GM18502 (cell line): ENCODE measurements at regions not wholly inside any gene's neighbourhood (a gene's known extent, or its start where the extent isn't known, plus 50 kb on each side); places are given as distances from the start of the nearest gene placed in this dataset.

ENCODE experiments used
- ATAC-seq: cut with Tn5 transposase; IDR thresholded peaks from one replicate; pipeline ENCODE4 v1.9.1; 2021; ENCODE audit warnings: mild to moderate bottlenecking; ENCODE audit not compliant: unreplicated experiment, poor library complexity

- no peak for ATAC-seq
Observed at GRCh38 chr2:15869396-15869795, 71.0 kb upstream of the MYCN start.

- no peak for ATAC-seq
Observed at GRCh38 chr2:15869871-15870270, 70.5 kb upstream of the MYCN start.

- no peak for ATAC-seq
Observed at GRCh38 chr2:15870565-15870964, 69.8 kb upstream of the MYCN start.

GRCh38 chr2:15871239-15871783, 69.0 kb upstream of the MYCN start:
- ATAC-seq, result no peak

GRCh38 chr2:15872854-15873253, 67.5 kb upstream of the MYCN start:
- ATAC-seq, result no peak

- ATAC-seq, result no peak
Observed at GRCh38 chr2:15874321-15874720, 66.0 kb upstream of the MYCN start.

DNA sequence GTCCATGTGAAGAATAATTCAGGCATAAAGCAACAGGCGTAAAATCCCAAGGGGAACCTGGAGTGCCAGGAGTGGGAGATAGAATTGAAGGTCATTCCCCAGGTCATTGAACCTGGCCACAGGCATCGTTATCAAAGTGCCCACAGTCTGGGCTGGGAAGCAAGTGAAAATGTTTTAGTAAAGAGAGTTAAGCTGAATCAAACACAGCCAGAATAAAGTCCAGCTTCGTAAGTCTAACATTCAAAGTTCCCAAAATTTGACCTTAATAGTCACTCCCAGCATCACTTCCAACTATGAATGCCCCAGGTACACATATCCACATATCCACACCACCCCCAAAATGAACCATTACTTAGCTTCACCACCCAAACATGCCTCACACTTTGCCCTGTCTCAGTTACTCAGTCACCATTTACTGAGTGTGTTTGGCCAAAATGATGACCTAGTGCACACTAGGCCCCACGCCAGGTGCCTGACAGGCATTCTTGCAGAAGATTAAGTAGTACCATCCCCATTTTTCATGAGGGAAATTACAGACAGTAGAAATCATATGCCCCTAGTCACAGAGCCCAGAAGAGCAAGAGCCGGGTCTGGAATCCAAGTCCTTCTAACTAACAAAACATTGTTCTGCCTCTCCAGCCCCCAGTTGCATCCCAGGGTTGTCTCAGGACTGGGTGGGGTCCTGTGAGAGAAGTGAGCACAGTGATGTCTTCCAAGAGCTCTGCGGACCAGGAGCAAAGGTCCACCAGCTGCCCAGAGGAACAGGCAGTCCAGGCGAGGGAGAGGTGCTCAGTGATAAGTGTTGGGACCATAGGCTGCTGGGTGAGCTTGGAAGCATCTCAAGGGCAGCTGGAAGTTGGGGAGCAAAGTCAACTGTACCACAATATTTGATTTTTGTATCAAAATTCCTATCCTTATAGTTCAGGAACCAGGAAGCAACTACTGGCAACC, 65.2 kb upstream of the MYCN start:
- no peak for ATAC-seq

DNA sequence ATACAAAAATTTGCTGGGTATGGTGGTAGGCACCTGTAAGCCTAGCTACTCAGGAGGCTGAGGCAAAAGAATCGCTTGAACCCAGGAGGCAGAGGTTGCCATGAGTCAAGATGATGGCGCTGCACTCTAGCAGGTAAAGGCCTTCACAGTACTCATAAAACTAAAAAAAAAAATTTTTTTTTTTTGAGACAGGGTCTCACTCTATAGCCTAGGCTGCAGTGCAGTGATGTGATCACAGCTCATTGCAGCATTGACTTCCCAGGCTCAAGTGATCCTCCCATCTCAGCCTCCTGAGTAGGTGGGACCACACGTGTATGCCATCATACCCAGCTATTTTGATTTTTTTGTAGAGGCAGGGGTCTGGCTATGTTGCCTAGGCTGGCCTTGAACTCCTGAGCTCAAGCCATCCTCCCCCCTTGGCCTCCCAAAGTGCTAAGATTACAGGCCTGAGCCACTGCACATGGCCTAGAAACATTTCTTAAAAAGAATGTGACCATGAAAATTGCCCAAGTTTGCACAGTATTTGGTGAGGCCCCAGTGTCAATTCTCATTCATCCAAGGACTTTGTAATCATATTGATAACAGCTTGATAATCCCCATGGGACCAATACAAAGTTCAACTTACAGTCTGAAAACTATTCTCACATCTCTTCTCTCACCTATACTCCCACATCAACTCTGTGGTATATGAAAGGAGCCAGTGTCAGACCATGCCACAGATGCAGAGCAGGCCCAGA, 64.2 kb upstream of the MYCN start:
- no peak for ATAC-seq

GRCh38 chr2:15880226-15881119, 59.9 kb upstream of the MYCN start:
- no peak for ATAC-seq

- ATAC-seq, result no peak
Observed at GRCh38 chr2:15881120-15881433, 59.3 kb upstream of the MYCN start.

DNA sequence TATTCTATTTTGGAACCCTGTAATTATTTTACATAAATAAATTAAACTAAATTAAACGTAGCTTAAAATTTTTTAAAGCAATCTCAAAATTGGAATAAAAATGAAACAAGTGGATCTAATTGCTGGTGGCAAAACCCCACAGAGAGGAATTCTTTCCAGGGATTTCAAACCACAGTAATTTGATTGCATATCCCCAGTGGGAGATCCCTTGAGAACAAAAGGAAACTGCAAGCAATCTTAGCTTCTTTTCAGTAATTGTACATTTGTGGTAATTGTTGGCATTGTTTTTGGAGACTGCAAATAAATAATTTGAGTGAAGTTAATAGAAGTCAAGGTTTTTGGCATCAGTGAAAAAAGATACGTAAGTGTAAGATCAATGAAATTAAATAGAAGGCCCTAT, 58.7 kb upstream of the MYCN start:
- ATAC-seq, result no peak

GRCh38 chr2:15882761-15883497, 57.4 kb upstream of the MYCN start:
- ATAC-seq, result no peak

DNA sequence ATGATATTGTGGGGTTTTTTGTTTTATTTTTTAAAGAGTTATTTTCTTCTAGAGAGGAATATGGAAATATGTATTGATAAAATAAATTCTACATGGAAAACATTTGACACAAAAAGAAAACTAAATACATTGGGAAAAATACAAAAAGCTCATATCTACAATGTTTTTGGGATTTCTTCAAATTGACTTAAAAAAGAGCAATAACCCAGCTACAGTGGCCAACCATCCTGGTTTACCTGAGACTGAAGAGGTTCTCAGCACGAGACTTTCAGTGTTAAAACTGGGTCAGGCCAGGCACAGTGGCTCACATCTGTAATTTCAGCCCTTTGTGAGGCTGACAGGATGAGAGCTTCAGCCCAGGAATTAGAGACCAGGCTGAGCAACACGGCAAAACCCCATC, 56.7 kb upstream of the MYCN start:
- no peak for ATAC-seq

- ATAC-seq, result no peak
Observed at GRCh38 chr2:15884790-15885189, 55.6 kb upstream of the MYCN start.

- no peak for ATAC-seq
Observed at GRCh38 chr2:15886231-15886630, 54.1 kb upstream of the MYCN start.

DNA sequence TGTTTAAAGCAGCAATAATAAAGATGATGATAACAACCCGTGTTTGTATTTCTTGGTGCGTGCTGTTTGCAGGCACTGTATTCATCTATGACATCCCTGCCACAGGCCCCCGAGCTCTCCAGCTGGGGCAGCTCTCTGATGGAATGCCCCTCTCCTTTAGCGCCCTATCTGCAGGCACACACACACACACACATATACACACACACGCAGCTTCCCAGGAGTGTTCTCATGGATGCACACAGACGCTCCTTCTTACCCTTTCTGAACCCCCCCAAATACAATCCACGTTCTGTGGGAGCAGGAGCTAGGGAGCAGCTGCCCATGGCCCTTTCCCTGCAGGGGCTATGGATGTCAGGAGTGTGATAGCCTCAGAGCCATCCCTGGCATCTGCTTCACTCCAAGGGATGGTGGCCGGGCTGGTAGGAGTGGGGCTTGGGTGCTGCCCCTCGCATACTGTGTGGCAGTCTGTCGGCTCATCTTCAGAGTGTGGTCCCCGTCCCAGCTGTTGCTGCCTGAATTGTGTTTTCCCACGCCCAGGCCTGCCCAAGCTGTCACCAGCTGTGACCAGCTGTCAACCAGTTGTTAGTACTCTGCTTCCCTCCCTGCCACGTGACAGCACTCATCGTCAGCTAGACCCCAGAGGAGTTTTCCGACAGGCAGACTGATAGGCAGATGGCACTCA, 50.8 kb upstream of the MYCN start:
- no peak for ATAC-seq

GRCh38 chr2:15890124-15890754, 50.1 kb upstream of the MYCN start:
- ATAC-seq, result no peak
